Suppressor macrophage treated with lipopolysaccharide for 4 hours (primary cell): ENCODE measurements at regions not wholly inside any gene's neighbourhood (a gene's known extent, or its start where the extent isn't known, plus 50 kb on each side); places are given as distances from the start of the nearest gene placed in this dataset.

Source experiments
- DNase-seq: peaks from one replicate; pipeline ENCODE4 v3.0.0-alpha.2; 2020

- no peak for DNase-seq
Observed at GRCh38 chr10:31604646-31605170, 285.7 kb downstream of the ZEB1 start.

- DNase-seq: no peak
Observed at GRCh38 chr10:31604096-31604495, 285.1 kb downstream of the ZEB1 start.

- DNase-seq: peak; percentile 95
Observed at GRCh38 chr10:31603235-31604087, 284.4 kb downstream of the ZEB1 start.

GRCh38 chr10:31602541-31603234 is 283.7 kb downstream of the ZEB1 start:
- no peak for DNase-seq

GRCh38 chr10:31601136-31601535 is 282.1 kb downstream of the ZEB1 start:
- no peak for DNase-seq

GRCh38 chr10:31599626-31600504 is 280.8 kb downstream of the ZEB1 start:
- DNase-seq: peak; percentile 21

- DNase-seq: no peak
Observed at GRCh38 chr10:31596765-31597164, 277.7 kb downstream of the ZEB1 start.

GRCh38 chr10:31595992-31596391 is 277.0 kb downstream of the ZEB1 start:
- DNase-seq: no peak

- no peak for DNase-seq
Observed at GRCh38 chr10:31594347-31594873, 275.4 kb downstream of the ZEB1 start.

DNA sequence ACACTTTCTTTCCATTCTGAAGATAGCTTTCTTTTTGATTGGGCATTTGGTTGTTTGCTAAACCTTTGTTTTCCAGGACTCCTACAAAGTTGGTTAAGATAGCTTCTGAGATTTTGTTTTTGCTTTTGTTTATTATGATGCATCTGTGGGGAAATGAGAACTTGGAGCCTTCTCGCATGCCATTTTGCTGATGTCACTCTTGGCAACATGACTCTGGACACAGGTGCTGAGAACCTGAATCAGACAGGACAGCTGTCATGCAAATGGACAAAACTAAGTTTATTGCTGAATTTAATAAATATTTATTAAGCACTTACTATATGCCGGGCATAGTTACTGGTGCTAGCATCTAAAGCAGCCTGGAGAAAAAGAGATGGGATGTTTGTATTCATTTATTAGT is 274.1 kb downstream of the ZEB1 start:
- no peak for DNase-seq

DNA sequence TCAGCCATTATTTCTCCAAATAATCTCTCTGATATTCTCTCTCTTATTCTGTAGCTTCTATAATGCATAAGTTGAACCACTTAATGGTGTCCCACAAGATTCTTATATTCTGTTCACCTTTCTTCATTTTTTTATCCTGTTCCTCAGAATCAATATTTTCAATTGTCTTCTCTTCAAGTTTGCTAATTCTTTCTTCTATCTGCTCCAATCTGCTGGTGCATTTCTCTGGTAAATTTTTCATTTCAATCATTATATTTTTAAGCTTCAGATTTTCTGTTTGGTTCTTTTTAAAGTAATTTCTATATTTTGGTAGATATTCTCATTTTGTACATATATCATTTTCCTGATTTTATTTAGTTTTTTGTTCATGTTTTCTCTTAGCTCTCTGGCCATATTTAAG is 272.6 kb downstream of the ZEB1 start:
- no peak for DNase-seq

DNA sequence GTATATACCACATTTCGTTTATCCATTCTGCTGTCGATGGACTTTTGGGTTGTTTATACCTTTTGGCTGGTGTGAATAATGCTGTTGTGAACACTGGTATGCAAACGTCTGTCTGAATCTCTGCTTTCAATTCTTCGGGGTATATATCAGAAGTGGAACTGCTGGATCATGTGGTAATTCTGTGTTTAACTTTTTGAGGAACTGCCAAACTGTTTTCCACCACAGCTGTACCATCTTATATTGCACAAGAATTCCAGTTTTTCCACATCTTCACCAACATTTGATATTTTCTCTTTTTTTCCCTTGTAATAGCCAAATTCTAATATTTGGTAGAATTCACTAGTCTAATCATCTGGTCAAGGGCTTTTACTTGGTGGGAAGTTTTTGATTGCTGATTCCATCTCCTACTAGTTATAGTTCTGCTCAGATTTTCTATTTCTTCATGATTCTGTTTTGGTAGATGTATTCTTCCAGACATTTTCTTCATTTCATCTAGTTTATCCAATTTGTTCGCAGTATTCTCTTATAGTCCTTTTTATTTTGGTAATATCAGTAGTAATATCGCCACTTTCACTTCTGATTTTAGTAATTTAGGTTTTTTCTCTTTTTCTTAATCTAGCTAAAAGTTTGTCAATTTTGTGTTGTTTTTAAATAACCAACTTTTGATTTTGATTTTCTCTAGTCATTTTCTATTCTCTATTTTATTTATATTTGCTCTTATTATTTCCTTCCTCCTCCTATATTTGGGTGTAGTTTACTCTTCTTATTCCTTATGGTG is 271.2 kb downstream of the ZEB1 start:
- peak; percentile 74 for DNase-seq

- no peak for DNase-seq
Observed at GRCh38 chr10:31587691-31588090, 268.7 kb downstream of the ZEB1 start.

- DNase-seq: peak; percentile 54
Observed at GRCh38 chr10:31586723-31587638, 268.0 kb downstream of the ZEB1 start.

- no peak for DNase-seq
Observed at GRCh38 chr10:31584876-31585275, 265.9 kb downstream of the ZEB1 start.

DNA sequence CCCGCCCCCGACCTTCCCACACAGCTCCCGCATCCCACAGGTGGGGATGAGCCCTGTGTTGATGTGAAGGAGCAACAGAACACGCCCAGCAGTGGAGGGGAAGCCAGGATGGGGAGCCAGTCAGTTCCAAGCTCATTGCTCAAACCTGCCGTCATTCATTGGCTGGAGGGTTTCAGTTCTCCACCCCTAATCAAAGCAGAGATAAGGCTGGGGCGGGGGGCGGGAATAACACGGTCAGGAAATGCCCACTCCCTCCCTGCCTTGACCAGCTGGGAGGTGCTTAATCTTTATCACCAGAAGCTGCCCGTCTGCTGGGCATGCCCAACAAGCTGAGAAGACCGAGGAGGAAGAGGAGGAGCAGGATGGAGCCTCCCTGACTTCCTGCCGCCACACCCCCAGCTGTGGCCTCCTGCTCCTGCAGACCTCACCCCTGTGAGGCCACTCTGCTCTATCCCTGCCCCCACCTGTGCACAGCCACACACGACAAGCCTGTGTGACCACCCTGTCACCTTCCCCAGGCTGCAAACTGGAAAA is 265.1 kb downstream of the ZEB1 start:
- no peak for DNase-seq

DNA sequence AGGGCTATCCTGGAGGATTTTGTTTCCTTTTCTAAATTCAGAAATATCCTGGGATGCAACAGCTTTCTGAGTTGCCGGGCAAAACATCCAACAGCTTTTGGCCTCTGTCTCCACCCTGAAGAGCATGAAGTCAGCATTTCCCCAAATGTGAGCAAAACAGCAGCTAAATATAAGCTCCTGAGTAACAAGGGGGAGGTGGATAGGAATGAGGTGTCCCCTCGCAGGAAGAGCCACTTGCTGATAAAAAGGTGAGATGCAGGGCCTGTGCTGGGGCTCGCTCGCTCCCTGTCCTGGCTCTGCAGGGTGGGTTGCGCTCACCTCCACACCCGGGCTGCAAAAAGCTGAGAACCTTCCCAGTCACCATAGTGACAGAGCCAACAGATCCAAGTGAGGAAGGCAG is 264.3 kb downstream of the ZEB1 start:
- no peak for DNase-seq

DNA sequence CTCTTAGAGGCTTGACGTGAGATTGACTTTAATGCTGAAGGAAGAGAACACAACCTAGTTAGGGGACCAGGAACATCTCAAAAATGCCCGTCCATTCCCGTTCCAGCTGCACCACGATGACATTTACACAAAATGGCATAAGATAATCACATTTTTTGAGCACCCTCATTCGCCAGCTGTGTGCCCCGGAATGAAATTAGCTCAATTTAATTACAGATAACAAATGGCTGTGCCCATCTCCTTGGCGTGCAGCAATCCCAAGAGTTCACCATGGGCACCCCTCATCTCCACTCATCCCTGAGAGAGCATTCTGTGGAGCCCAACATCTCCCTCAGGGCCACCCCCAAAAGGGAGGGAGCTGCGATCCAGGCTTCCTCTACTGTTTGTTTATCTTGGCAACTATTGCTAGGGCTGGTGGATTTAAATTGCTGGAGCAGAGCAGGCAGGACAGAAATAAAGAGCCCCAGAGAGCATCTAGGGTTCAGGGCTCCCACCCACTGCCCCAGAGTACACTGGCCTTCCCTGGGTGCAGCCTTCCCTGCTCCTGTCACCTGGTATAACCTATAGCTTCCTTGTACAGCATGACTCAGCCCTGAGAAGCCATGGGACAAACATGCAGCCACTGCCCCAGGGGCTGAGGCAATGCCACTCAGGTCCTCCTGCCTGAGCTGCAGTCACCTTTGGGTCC is 263.5 kb downstream of the ZEB1 start:
- DNase-seq: no peak

- peak; percentile 91 for DNase-seq
Observed at GRCh38 chr10:31581741-31582323, 262.8 kb downstream of the ZEB1 start.

- DNase-seq: no peak
Observed at GRCh38 chr10:31580646-31581045, 261.6 kb downstream of the ZEB1 start.
